ENCODE measurements at regions not wholly inside any gene's neighbourhood (a gene's known extent, or its start where the extent isn't known, plus 50 kb on each side); places are given as distances from the start of the nearest gene placed in this dataset.

DNA sequence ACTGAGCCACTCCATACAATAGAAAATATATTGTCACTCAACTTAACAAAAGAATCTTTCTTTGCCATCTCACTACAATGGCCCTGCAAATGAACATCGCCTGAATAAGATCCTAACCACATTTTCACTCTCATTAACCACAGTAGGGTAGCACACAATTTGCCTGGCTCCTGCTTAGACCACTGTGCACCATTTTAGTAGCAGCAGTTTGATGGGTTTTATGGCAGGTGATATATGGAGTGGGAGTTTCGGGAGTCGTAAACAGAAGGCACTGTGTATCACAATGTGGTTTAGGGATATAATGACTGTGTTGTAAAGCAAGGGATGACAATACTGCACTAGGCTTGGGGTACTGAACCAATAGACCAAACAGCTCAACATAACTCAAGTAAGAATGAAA, 617.4 kb downstream of the BCL11A start:
- TF ChIP-seq YY1 (IDR thresholded peaks at IDR 0.05; ENCODE audit: insufficient read depth, insufficient read length) (no peak), SUZ12 (IDR thresholded peaks at IDR 0.05; ENCODE audit: extremely low read depth, insufficient read depth, insufficient read length) (no peak), ZNF274 (IDR thresholded peaks at IDR 0.05; ENCODE audit: low read depth, low read length) (no peak)
